ENCODE measurements at regions not wholly inside any gene's neighbourhood (a gene's known extent, or its start where the extent isn't known, plus 50 kb on each side); places are given as distances from the start of the nearest gene placed in this dataset.

DNA sequence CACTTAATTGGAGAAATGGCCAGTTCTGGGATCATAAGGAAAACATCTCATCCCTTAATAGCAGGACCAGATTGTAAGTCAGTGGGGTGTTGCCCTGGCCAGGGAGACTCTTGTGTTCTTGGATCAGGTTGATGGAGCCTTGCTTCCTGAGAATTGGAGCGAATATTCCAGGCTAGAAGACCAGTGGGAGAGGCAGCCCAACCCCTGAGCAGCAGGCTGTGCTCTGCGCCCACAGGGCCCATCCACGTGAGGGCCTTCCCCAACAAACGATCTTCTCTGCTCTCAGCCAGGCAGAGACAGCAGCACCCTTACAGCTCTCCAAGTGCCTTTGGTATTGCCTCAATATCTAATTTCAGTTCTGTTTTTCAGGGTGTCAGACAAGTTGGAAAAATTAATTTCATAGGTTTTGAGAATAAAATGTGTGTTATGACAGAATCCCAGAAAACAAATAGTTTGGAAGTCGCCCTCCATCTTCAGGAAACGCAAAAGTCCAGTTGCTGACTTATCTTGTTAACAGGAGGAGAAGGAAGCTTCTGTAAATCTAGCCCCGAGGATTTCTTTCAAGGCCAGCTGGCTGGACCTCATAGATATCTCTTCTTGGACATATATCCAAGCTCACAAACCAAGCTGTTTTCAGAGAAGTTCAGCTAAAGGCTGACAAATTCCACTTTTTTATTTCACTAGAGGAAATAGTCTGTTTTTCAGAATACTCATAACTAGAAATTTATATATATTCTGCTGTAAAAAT, 105.5 kb downstream of the COPS8 start:
- Histone ChIP-seq H4K20me1 (replicated peaks; ENCODE audit: control insufficient read depth, extremely low read depth, insufficient read depth, low read length) (no peaks in the 10 kb centered on the region), H3K79me2 (ENCODE audit: control insufficient read depth, insufficient read depth, low read length) (no peaks in the 10 kb centered on the region), H2AFZ (ENCODE audit: low read depth, low read length) (no peak overlapping the region), H3K27ac (ENCODE audit: insufficient read depth, low read depth, low read length) (no peak overlapping the region), H3K4me1 (ENCODE audit: control insufficient read depth, extremely low read depth, insufficient read depth, low read length) (no peaks in the 10 kb centered on the region), H3K9me3 (replicated peaks; ENCODE audit: control insufficient read depth, insufficient read depth, low read length) (no peaks in the 10 kb centered on the region), H3K27me3 (ENCODE audit: control insufficient read depth in 2 of 2, insufficient read depth in 2 of 2, low read length in 2 of 2) (no peaks in the 10 kb centered on the region), H3K9me1 (replicated peaks; ENCODE audit: control insufficient read depth, extremely low read depth, insufficient read depth, low read length) (no peaks in the 10 kb centered on the region), H3K9ac (replicated peaks; ENCODE audit: extremely low read depth, insufficient read depth, low read length) (no peak overlapping the region), H3K4me3 (replicated peaks in 1 of 3; ENCODE audit: insufficient read depth in 1 of 3, low read depth in 1 of 3, low read length in 3 of 3) (no peak overlapping the region), H3K36me3 (ENCODE audit: control insufficient read depth in 2 of 2, extremely low read depth in 1 of 2, insufficient read depth in 2 of 2, low read length in 2 of 2) (no peaks in the 10 kb centered on the region), H3K4me2 (ENCODE audit: insufficient read depth, low read length) (no peak overlapping the region)
- intact Hi-C loops (cut with micrococcal nuclease): no loop called here
- FAIRE-seq: no peak
- dilution Hi-C loops (cut with MboI; ENCODE audit: extremely low pct_ligation_motif_present, low sequenced_read_pairs): no loop called here
- TF ChIP-seq, protein P1, sequence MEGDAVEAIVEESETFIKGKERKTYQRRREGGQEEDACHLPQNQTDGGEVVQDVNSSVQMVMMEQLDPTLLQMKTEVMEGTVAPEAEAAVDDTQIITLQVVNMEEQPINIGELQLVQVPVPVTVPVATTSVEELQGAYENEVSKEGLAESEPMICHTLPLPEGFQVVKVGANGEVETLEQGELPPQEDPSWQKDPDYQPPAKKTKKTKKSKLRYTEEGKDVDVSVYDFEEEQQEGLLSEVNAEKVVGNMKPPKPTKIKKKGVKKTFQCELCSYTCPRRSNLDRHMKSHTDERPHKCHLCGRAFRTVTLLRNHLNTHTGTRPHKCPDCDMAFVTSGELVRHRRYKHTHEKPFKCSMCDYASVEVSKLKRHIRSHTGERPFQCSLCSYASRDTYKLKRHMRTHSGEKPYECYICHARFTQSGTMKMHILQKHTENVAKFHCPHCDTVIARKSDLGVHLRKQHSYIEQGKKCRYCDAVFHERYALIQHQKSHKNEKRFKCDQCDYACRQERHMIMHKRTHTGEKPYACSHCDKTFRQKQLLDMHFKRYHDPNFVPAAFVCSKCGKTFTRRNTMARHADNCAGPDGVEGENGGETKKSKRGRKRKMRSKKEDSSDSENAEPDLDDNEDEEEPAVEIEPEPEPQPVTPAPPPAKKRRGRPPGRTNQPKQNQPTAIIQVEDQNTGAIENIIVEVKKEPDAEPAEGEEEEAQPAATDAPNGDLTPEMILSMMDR (IDR thresholded peaks at IDR 0.05; ENCODE audit: extremely low read depth in 1 of 2, insufficient read depth in 1 of 2, low read depth in 1 of 2, low read length in 2 of 2): no peak
- TF ChIP-seq, protein P2, sequence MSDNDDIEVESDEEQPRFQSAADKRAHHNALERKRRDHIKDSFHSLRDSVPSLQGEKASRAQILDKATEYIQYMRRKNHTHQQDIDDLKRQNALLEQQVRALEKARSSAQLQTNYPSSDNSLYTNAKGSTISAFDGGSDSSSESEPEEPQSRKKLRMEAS (IDR thresholded peaks at IDR 0.05; ENCODE audit: insufficient read depth, insufficient read length): no peak
- TF ChIP-seq POLR2AphosphoS5 (IDR thresholded peaks at IDR 0.05; ENCODE audit: insufficient read depth, low read depth, low read length) (no peak), EZH2 (IDR thresholded peaks at IDR 0.05; ENCODE audit: borderline replicate concordance, low read depth, low read length, severe bottlenecking) (no peak), FOS (IDR thresholded peaks at IDR 0.05; ENCODE audit: borderline replicate concordance, insufficient read depth, low read length) (no peak), JUN (IDR thresholded peaks at IDR 0.05; ENCODE audit: borderline replicate concordance, insufficient read depth, insufficient read length, low read depth) (no peak), MYC (IDR thresholded peaks at IDR 0.05; ENCODE audit: low read depth, low read length) (no peak), GATA2 (IDR thresholded peaks at IDR 0.05; ENCODE audit: insufficient read depth, insufficient read length, low read depth, low read length) (no peak), POLR2A (IDR thresholded peaks at IDR 0.05; ENCODE audit: low read depth, low read length) (no peak)
- no peak for DNase-seq (ENCODE audit: low read depth, low spot score)
- ChIA-PET CTCF (interaction anchor here (1.4 to 1.9 kb wide), 5 partner anchors 9 to 98 kb away, joined by 3 to 5 read pairs (median 3); no protein-coding TSS in a partner anchor), POLR2A (no interaction called here)
- no TSS peak for BruUV-seq (replicated peaks)
